Gastroesophageal sphincter (tissue), 4 donors: ENCODE measurements at regions not wholly inside any gene's neighbourhood (a gene's known extent, or its start where the extent isn't known, plus 50 kb on each side); places are given as distances from the start of the nearest gene placed in this dataset.

Source experiments
- ATAC-seq: fragments of 150-250 bp; one replicate; pipeline ENCODE4 v1.9.1; 2016; ENCODE audit warnings: mild to moderate bottlenecking, moderate library complexity
- H3K27ac ChIP-seq, 4 donors: fragments of 200-600 bp; sonication (generic) in 3 of 4; 1 replicate in 3 of 4; 2 replicates in 1 of 4; pipeline ENCODE4 v1.5.1; 2016 to 2019
- H3K27me3 ChIP-seq: fragments of 200-600 bp; sonication (generic); one replicate; pipeline ENCODE4 v1.5.1; 2019
- H3K36me3 ChIP-seq, 2 donors: fragments of 200-600 bp; sonication (generic); one replicate each; pipeline ENCODE4 v1.5.1; 2019; ENCODE audit warnings: control low read depth in 1 of 2
- H3K4me1 ChIP-seq, 3 donors: fragments of 200-600 bp; sonication (generic); 1 replicate in 2 of 3; 2 replicates in 1 of 3; pipeline ENCODE4 v1.5.1; 2016 to 2019; ENCODE audit warnings: control low read depth in 2 of 3
- H3K4me3 ChIP-seq, 2 donors: fragments of 200-600 bp; sonication (generic); one replicate each; pipeline ENCODE4 v1.5.1; 2019; ENCODE audit warnings: mild to moderate bottlenecking in 1 of 2, moderate library complexity in 1 of 2
- H3K9me3 ChIP-seq, 3 donors: fragments of 200-600 bp; sonication (generic); one replicate each; pipeline ENCODE4 v1.5.1; 2017 to 2019; ENCODE audit warnings: control low read depth in 2 of 3
- EP300 ChIP-seq: sonication (generic); formaldehyde crosslinking; IDR thresholded peaks from one replicate; pipeline ENCODE4 v1.6.1; 2017; ENCODE audit warnings: antibody characterized with exemption, mild to moderate bottlenecking
- POLR2A ChIP-seq, 2 donors: fragments of 450-650 bp; IDR thresholded peaks; one replicate each; pipeline ENCODE4 v1.6.1; 2017; ENCODE audit warnings: antibody characterized with exemption in 2 of 2, mild to moderate bottlenecking in 2 of 2, moderate library complexity in 1 of 2
- POLR2AphosphoS5 ChIP-seq: sonication (generic); formaldehyde crosslinking; IDR thresholded peaks from one replicate; pipeline ENCODE4 v1.6.1; 2017; ENCODE audit warnings: antibody characterized with exemption
- WGBS, 2 donors: methylation state at CpG; one replicate each; pipeline ENCODE4 v1.1.5; 2018; ENCODE audit warnings: low coverage in 1 of 2; 5-methylcytosine and 5-hydroxymethylcytosine counted together
- TF ChIP-seq, protein P1 (sequence below), 4 experiments: fragments of 200-600 bp in 2 of 4; fragments of 450-650 bp in 2 of 4; sonication (generic) in 1 of 4; IDR thresholded peaks; one replicate each; pipeline ENCODE4 v1.5.1; 2017 to 2019; ENCODE audit warnings: antibody characterized with exemption in 4 of 4, mild to moderate bottlenecking in 2 of 4, moderate library complexity in 2 of 4

DNA sequence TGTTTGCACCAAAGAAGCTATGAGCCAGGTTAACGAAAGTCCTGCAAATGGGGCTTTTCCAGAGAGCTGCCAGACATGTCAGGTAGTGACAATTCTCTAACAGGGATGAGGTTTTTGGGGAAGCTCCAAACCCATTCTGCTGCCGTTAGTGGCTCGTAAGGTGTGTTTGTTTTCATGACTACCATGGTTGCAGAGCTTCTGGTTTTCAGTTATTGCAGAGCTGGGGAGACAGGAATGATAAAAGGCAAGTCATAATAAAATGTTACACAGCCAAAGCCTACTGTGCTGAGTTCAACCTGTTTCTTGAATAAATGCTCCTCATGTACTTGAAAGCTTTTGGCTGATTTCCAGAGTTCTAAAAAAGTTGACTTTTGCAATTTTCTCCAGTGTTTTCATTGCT, 209.2 kb upstream of the STK17B start:
- Histone ChIP-seq H3K9me3 (no peaks in the 10 kb centered on the region), H3K27ac (no peak overlapping the region), H3K27me3 (no peaks in the 10 kb centered on the region), H3K36me3 (no peaks in the 10 kb centered on the region), H3K4me3 (no peak overlapping the region), H3K4me1 (peaks cover 0 to 19% (median 3%) of the 10 kb centered on the region in 3 donors)
- TF ChIP-seq, protein P1, sequence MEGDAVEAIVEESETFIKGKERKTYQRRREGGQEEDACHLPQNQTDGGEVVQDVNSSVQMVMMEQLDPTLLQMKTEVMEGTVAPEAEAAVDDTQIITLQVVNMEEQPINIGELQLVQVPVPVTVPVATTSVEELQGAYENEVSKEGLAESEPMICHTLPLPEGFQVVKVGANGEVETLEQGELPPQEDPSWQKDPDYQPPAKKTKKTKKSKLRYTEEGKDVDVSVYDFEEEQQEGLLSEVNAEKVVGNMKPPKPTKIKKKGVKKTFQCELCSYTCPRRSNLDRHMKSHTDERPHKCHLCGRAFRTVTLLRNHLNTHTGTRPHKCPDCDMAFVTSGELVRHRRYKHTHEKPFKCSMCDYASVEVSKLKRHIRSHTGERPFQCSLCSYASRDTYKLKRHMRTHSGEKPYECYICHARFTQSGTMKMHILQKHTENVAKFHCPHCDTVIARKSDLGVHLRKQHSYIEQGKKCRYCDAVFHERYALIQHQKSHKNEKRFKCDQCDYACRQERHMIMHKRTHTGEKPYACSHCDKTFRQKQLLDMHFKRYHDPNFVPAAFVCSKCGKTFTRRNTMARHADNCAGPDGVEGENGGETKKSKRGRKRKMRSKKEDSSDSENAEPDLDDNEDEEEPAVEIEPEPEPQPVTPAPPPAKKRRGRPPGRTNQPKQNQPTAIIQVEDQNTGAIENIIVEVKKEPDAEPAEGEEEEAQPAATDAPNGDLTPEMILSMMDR (IDR thresholded peaks at IDR 0.05): no peak
- TF ChIP-seq EP300 (no peak), POLR2A (IDR thresholded peaks at IDR 0.05) (no peak), POLR2AphosphoS5 (no peak)
- ATAC-seq: no peak
- 15 to 19% methylated on average over 2 to 3 of the region's 3 CpGs for WGBS, 2 donors

DNA sequence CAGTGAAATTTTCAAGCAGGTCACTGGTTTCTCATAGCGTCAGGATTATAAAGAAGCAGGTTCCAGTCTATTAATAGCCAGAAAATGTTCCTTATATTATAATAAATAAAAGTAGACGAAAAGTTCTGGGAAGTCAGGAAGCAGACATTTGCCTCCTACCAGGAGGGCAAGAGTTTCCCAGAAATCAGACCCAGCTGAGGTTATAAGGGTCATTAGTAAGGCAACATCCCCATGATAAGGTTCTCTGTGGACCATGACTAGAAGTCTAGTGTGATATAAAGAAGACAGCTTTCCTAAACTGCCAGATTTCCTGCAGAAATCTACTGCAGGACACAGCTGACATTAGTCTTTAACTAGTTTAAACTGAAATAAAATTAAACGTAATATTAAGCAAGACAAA, 210.1 kb upstream of the STK17B start:
- Histone ChIP-seq H3K27me3 (no peaks in the 10 kb centered on the region), H3K27ac (no peak overlapping the region), H3K36me3 (no peaks in the 10 kb centered on the region), H3K9me3 (no peaks in the 10 kb centered on the region), H3K4me1 (peaks cover 0 to 19% (median 3%) of the 10 kb centered on the region in 3 donors), H3K4me3 (no peak overlapping the region)
- 12 to 45% methylated on average over 3 of the region's 3 CpGs for WGBS, 2 donors
- no peak for ATAC-seq
- TF ChIP-seq POLR2A (IDR thresholded peaks at IDR 0.05) (no peak), POLR2AphosphoS5 (no peak), EP300 (no peak)
- TF ChIP-seq, protein P1 (IDR thresholded peaks at IDR 0.05): no peak

DNA sequence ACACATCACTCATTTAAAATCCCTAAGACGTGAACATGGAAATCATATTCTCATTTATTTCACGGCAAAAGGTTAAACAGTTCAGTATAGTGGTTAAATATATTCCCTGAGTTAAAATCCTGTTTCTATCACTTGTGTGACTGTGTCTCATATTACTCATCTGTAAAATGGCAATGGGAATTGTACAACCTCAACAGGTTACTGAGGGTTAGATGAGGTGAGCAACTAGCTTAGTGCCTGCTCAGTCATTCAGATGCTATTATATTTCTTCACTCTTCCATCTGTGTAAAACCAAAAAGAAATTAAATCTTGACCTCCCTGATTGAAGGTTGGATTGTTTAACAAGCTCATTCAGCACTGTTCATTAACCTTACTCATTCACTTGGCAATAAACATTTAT, 212.4 kb upstream of the STK17B start:
- Histone ChIP-seq H3K27me3 (no peaks in the 10 kb centered on the region), H3K4me3 (no peak overlapping the region), H3K27ac (no peak overlapping the region), H3K9me3 (no peaks in the 10 kb centered on the region), H3K4me1 (peaks cover 0 to 19% (median 3%) of the 10 kb centered on the region in 3 donors), H3K36me3 (no peaks in the 10 kb centered on the region)
- no peak for TF ChIP-seq POLR2A (IDR thresholded peaks at IDR 0.05)
- TF ChIP-seq EP300: no peak
- TF ChIP-seq, protein P1 (IDR thresholded peaks at IDR 0.05): no peak
- no peak for TF ChIP-seq POLR2AphosphoS5
- ATAC-seq: no peak
- 72 to 82% methylated on average over 2 of the region's 2 CpGs for WGBS, 2 donors

DNA sequence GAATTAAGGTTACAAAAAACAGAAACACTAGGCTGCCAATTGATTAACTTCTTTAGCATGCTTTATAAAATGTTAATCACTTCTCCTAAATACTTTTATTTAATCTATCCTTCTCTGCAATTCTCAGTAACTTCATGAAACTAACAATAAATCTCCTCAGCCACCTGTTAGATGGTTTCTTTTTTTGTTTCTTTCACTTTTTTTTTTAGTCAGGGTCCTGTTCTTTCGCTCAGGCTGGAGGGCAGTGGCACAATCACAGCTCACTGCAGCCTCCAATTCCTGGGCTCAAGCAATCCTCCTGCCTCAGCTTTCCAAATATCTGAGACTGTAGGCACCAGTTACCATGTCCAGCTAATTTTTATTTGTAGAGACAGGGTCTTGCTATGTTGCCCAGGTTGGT, 213.4 kb upstream of the STK17B start:
- no peak for ATAC-seq
- TF ChIP-seq EP300 (no peak), POLR2A (IDR thresholded peaks at IDR 0.05) (no peak), POLR2AphosphoS5 (no peak)
- TF ChIP-seq, protein P1 (IDR thresholded peaks at IDR 0.05): no peak
- no peaks in the 10 kb centered on the region for H3K27me3 ChIP-seq
- WGBS, 2 donors: 85 to 100% methylated on average over 1 of the region's 1 CpG
- no peak overlapping the region for H3K27ac ChIP-seq
- no peak overlapping the region for H3K4me3 ChIP-seq
- H3K4me1 ChIP-seq: peaks cover 0 to 19% (median 3%) of the 10 kb centered on the region in 3 donors
- H3K9me3 ChIP-seq: no peaks in the 10 kb centered on the region
- H3K36me3 ChIP-seq: no peaks in the 10 kb centered on the region

DNA sequence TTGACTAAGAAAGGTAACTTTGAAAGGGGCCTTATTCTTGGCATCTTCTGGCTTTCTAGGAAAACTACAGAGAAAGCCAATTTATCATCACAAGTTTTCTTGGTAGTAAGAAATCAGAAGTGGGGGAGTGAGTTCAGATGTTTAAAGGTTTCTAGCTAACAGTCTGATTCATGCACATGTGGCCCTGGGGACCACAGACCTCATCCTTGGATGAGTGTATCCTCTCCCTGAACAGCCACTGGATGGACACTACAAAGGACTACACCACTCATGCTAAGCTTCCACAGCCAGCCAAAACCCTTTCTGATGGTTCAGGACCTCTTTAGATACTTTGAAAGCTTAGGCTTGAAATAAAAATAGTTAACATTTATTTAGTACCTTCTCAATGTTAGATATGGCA, 218.3 kb upstream of the STK17B start:
- Histone ChIP-seq H3K4me3 (no peak overlapping the region), H3K27me3 (no peaks in the 10 kb centered on the region)
- ATAC-seq: no peak

More for the DNA sequence above, 218.3 kb upstream of the STK17B start:
- no peaks in the 10 kb centered on the region for H3K36me3 ChIP-seq
- H3K27ac ChIP-seq: no peak overlapping the region
- no peaks in the 10 kb centered on the region for H3K4me1 ChIP-seq
- TF ChIP-seq, protein P1 (IDR thresholded peaks at IDR 0.05): no peak
- no peak for TF ChIP-seq POLR2A (IDR thresholded peaks at IDR 0.05)
- TF ChIP-seq EP300: no peak
- no peak for TF ChIP-seq POLR2AphosphoS5
- no peaks in the 10 kb centered on the region for H3K9me3 ChIP-seq
